Activated CD8-positive, alpha-beta T cell treated with anti-CD3 and anti-CD28 coated beads for 36 hours (primary cell): ENCODE measurements at regions not wholly inside any gene's neighbourhood (a gene's known extent, or its start where the extent isn't known, plus 50 kb on each side); places are given as distances from the start of the nearest gene placed in this dataset.

Experiments
- ATAC-seq: fragments of 200-7000 bp; cut with Tn5 transposase; one replicate; pipeline ENCODE4 v1.10.0; 2021; ENCODE audit warnings: mild to moderate bottlenecking, moderate library complexity
- CTCF ChIA-PET: fragments of 350-600 bp; sonication (Branson Sonifier 250); formaldehyde crosslinking; loops from one replicate; lab custom pipeline; 2021; ENCODE audit warnings: antibody characterized with exemption; lab: Charles Lee
- POLR2A ChIA-PET: fragments of 350-600 bp; sonication (Branson Sonifier 250); formaldehyde crosslinking; loops from one replicate; lab custom pipeline; 2021; ENCODE audit warnings: antibody characterized with exemption; lab: Charles Lee
- DNase-seq: peaks from one replicate; pipeline ENCODE4 v3.0.0-alpha.2; 2020
- H3K27ac Mint-ChIP-seq: one replicate; pipeline ENCODE4 v1.8.0; 2021; ENCODE audit warnings: mild to moderate bottlenecking, mixed read lengths
- H3K27me3 Mint-ChIP-seq: one replicate; pipeline ENCODE4 v1.8.0; 2021; ENCODE audit warnings: mixed read lengths
- H3K36me3 Mint-ChIP-seq: one replicate; pipeline ENCODE4 v1.8.0; 2021; ENCODE audit warnings: low read depth, mixed read lengths
- H3K4me1 Mint-ChIP-seq: one replicate; pipeline ENCODE4 v1.8.0; 2021; ENCODE audit warnings: low read depth, mixed read lengths
- H3K4me3 Mint-ChIP-seq: one replicate; pipeline ENCODE4 v1.8.0; 2021; ENCODE audit warnings: mild to moderate bottlenecking, moderate library complexity, mixed read lengths
- H3K9me3 Mint-ChIP-seq: one replicate; pipeline ENCODE4 v1.8.0; 2021; ENCODE audit warnings: mixed read lengths
- intact Hi-C: fragments of 100-400 bp; cut with micrococcal nuclease; formaldehyde crosslinking; loops from one replicate; pipeline ENCODE4 v1.10.0; 2022
- TF ChIP-seq, protein P1 (sequence below): fragments of 200-600 bp; IDR thresholded peaks from one replicate; pipeline ENCODE4 v1.8.0; 2022; ENCODE audit warnings: antibody characterized with exemption, mild to moderate bottlenecking

GRCh38 chr1:30360753-30361152, 362.6 kb downstream of the MATN1 start:
- Mint-ChIP-seq H3K4me3 (no peak overlapping the region), H3K27ac (no peak overlapping the region), H3K27me3 (peaks cover 9% of the 10 kb centered on the region), H3K9me3 (no peaks in the 10 kb centered on the region), H3K4me1 (no peaks in the 10 kb centered on the region), H3K36me3 (no peaks in the 10 kb centered on the region)
- CTCF ChIA-PET, result interaction anchor here (1.8 kb wide), 1 partner anchor 20 kb away, joined by 5 read pairs; no protein-coding TSS in a partner anchor
- intact Hi-C loops, result no loop called here
- POLR2A ChIA-PET, result no interaction called here
- TF ChIP-seq, protein P1, sequence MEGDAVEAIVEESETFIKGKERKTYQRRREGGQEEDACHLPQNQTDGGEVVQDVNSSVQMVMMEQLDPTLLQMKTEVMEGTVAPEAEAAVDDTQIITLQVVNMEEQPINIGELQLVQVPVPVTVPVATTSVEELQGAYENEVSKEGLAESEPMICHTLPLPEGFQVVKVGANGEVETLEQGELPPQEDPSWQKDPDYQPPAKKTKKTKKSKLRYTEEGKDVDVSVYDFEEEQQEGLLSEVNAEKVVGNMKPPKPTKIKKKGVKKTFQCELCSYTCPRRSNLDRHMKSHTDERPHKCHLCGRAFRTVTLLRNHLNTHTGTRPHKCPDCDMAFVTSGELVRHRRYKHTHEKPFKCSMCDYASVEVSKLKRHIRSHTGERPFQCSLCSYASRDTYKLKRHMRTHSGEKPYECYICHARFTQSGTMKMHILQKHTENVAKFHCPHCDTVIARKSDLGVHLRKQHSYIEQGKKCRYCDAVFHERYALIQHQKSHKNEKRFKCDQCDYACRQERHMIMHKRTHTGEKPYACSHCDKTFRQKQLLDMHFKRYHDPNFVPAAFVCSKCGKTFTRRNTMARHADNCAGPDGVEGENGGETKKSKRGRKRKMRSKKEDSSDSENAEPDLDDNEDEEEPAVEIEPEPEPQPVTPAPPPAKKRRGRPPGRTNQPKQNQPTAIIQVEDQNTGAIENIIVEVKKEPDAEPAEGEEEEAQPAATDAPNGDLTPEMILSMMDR, result no peak
- no peak for DNase-seq
- ATAC-seq, result no peak

GRCh38 chr1:30360281-30360680, 363.1 kb downstream of the MATN1 start:
- CTCF ChIA-PET, result interaction anchor here (1.8 kb wide), 1 partner anchor 20 kb away, joined by 5 read pairs; no protein-coding TSS in a partner anchor
- POLR2A ChIA-PET, result no interaction called here
- DNase-seq, result no peak

GRCh38 chr1:30359539-30360220, 363.7 kb downstream of the MATN1 start:
- DNase-seq (no peak), ATAC-seq (no peak)
- Mint-ChIP-seq H3K9me3 (no peaks in the 10 kb centered on the region), H3K27me3 (peaks cover 14% of the 10 kb centered on the region), H3K4me3 (no peak overlapping the region), H3K4me1 (no peaks in the 10 kb centered on the region), H3K36me3 (no peaks in the 10 kb centered on the region), H3K27ac (no peak overlapping the region)
- intact Hi-C loops, result no loop called here
- TF ChIP-seq, protein P1, result no peak
- ChIA-PET POLR2A (no interaction called here), CTCF (interaction anchor here (1.8 kb wide), 1 partner anchor 21 kb away, joined by 5 read pairs; no protein-coding TSS in a partner anchor)

More at GRCh38 chr1:30360281-30360680, 363.1 kb downstream of the MATN1 start:
- H3K36me3 Mint-ChIP-seq, result no peaks in the 10 kb centered on the region
- TF ChIP-seq, protein P1, result no peak
- intact Hi-C loops, result no loop called here
- H3K27me3 Mint-ChIP-seq, result peaks cover 10% of the 10 kb centered on the region
- no peak overlapping the region for H3K4me3 Mint-ChIP-seq
- ATAC-seq, result no peak
- no peaks in the 10 kb centered on the region for H3K9me3 Mint-ChIP-seq
- H3K4me1 Mint-ChIP-seq, result no peaks in the 10 kb centered on the region
- H3K27ac Mint-ChIP-seq, result no peak overlapping the region

DNA sequence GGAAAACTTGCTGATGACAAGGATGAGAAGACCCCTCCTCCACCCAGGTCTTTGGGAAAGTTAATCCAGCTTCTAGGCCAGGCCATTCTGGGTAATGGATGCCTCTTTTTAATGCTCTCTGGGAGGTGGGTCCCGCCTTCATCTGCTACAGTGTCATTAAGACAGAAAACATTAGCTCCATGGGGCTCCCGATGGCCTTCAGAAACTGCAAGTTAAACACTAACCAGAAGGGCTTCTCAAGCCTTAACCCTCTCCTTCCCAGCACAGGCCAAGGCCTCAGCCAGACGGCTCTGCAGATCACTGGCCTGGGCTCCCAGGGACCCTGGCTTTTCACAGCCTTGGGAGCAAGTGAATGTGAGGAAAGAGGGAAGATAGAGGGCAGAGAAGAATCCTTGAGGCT, 364.9 kb downstream of the MATN1 start:
- Mint-ChIP-seq H3K4me3 (no peak overlapping the region), H3K27me3 (peaks cover 15% of the 10 kb centered on the region), H3K4me1 (no peaks in the 10 kb centered on the region), H3K9me3 (no peaks in the 10 kb centered on the region), H3K27ac (no peak overlapping the region), H3K36me3 (no peaks in the 10 kb centered on the region)
- CTCF ChIA-PET, result interaction anchor here (1.3 kb wide), 1 partner anchor 22 kb away, joined by 5 read pairs; no protein-coding TSS in a partner anchor
- ATAC-seq (no peak), DNase-seq (no peak)
- TF ChIP-seq, protein P1, result no peak
- POLR2A ChIA-PET, result no interaction called here
- intact Hi-C loops, result no loop called here

DNA sequence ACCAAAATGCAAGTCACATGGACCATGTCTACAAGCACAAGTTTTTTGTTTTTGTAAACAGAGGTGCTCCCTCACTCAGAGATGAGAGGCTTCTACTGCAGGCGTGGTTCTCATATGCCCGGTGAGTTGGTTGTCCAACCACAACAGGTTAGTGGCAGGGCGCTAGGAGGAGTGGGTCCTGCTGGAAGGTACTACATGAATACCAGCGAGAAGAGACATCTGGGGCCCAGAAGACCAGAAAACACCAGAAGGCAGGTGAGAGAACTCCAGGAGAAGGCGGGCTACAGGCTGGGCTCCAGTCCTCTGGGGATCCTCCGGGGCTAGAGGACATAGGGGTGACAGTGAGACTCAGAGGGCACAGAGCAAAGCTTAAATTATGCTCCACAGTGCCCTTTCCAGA, 366.5 kb downstream of the MATN1 start:
- no peaks in the 10 kb centered on the region for H3K9me3 Mint-ChIP-seq
- TF ChIP-seq, protein P1, result no peak
- CTCF ChIA-PET, result no interaction called here

More for the DNA sequence above, 366.5 kb downstream of the MATN1 start:
- peaks cover 23% of the 10 kb centered on the region for H3K27me3 Mint-ChIP-seq
- POLR2A ChIA-PET, result no interaction called here
- ATAC-seq (no peak), DNase-seq (no peak)
- H3K4me3 Mint-ChIP-seq, result no peak overlapping the region
- no peak overlapping the region for H3K27ac Mint-ChIP-seq
- H3K36me3 Mint-ChIP-seq, result no peaks in the 10 kb centered on the region
- H3K4me1 Mint-ChIP-seq, result no peaks in the 10 kb centered on the region
- intact Hi-C loops, result no loop called here
